ENCODE measurements at regions not wholly inside any gene's neighbourhood (a gene's known extent, or its start where the extent isn't known, plus 50 kb on each side); places are given as distances from the start of the nearest gene placed in this dataset.

GRCh38 chr2:76197428-76197827, 486.7 kb upstream of the GCFC2 start:
- POLR2A ChIA-PET, result no interaction called here
- no peaks in the 10 kb centered on the region for H3K9me2 ChIP-seq (ENCODE audit: insufficient read depth)
- H3K9me3 ChIP-seq (ENCODE audit: control insufficient read depth in 1 of 2, insufficient read depth in 1 of 2, low read depth in 1 of 2, low read length in 2 of 2), result peaks cover 0 to 6% of the 10 kb centered on the region in 2 experiments; a peak in 2 of 4 replicates
- intact Hi-C loops (cut with micrococcal nuclease), result loop anchor here (10.0 kb wide), 1 partner anchor 397 kb away; no protein-coding TSS in a partner anchor
- H4K20me1 ChIP-seq (ENCODE audit: insufficient read depth), result no peaks in the 10 kb centered on the region
- no TSS peak for BruUV-seq (replicated peaks)
- RAD21 ChIA-PET (ENCODE audit: low non-redundant PET in 1 of 2, low total read pairs in 2 of 2, uncharacterized antibody in 2 of 2, unreplicated experiment in 2 of 2), result no interaction called here
- H3K27me3 ChIP-seq (ENCODE audit: insufficient read depth, low read length), result no peaks in the 10 kb centered on the region
- ATAC-seq, result no peak
- H2AFZ ChIP-seq (ENCODE audit: low read depth, low read length, poor library complexity, severe bottlenecking), result no peak overlapping the region
- H3K27ac ChIP-seq (ENCODE audit: low read depth, low read length), result no peak overlapping the region
- no peak overlapping the region for H3K4me3 ChIP-seq (replicated peaks in 1 of 2; ENCODE audit: low read depth in 1 of 2, low read length in 2 of 2)
- no peak for DNase-seq (ENCODE audit: low read depth, low spot score)
- H3K4me1 ChIP-seq (ENCODE audit: control insufficient read depth in 1 of 2, insufficient read depth in 2 of 2, low read length in 2 of 2), result no peaks in the 10 kb centered on the region
- no peaks in the 10 kb centered on the region for H3K79me2 ChIP-seq (ENCODE audit: insufficient read depth, low read length)
- H3K9ac ChIP-seq (ENCODE audit: low read length), result no peak overlapping the region
- TF ChIP-seq POLR2AphosphoS5 (IDR thresholded peaks at IDR 0.05; ENCODE audit: low read depth, low read length) (no peak), EZH2 (IDR thresholded peaks at IDR 0.05) (no peak), EGR1 (IDR thresholded peaks at IDR 0.05; ENCODE audit: low read depth) (no peak), SRF (IDR thresholded peaks at IDR 0.05; ENCODE audit: low read depth) (no peak), EZH2phosphoT487 (IDR thresholded peaks at IDR 0.05; ENCODE audit: borderline replicate concordance) (no peak), SP1 (IDR thresholded peaks at IDR 0.05; ENCODE audit: low read depth) (no peak), MAX (IDR thresholded peaks at IDR 0.05) (no peak), TCF7L2 (IDR thresholded peaks at IDR 0.05; ENCODE audit: borderline replicate concordance, extremely low read depth, insufficient read depth, insufficient read length) (no peak), CEBPB (IDR thresholded peaks at IDR 0.05; ENCODE audit: low read depth) (no peak), ZBTB33 (IDR thresholded peaks at IDR 0.05; ENCODE audit: extremely low read depth, insufficient replicate concordance, low read length) (no peak)
- CTCF ChIA-PET, result no interaction called here
- H3K4me2 ChIP-seq (ENCODE audit: low read length), result no peak overlapping the region
- no peaks in the 10 kb centered on the region for H3K36me3 ChIP-seq (ENCODE audit: control insufficient read depth in 1 of 2, insufficient read depth in 2 of 2, low read length in 2 of 2)
